Tibial nerve (tissue), 4 donors: ENCODE measurements at regions not wholly inside any gene's neighbourhood (a gene's known extent, or its start where the extent isn't known, plus 50 kb on each side); places are given as distances from the start of the nearest gene placed in this dataset.

Experiments used
- EP300 ChIP-seq, 2 donors: sonication (generic); formaldehyde crosslinking; IDR thresholded peaks; one replicate each; pipeline ENCODE4 v1.6.1; 2017; ENCODE audit warnings: antibody characterized with exemption in 2 of 2, mild to moderate bottlenecking in 1 of 2
- POLR2A ChIP-seq, 2 donors: fragments of 450-650 bp; IDR thresholded peaks; one replicate each; pipeline ENCODE4 v1.6.1; 2017; ENCODE audit warnings: antibody characterized with exemption in 2 of 2, mild to moderate bottlenecking in 2 of 2, moderate library complexity in 2 of 2
- TF ChIP-seq, protein P1 (sequence below), 5 experiments: fragments of 200-600 bp in 3 of 5; fragments of 450-650 bp in 2 of 5; sonication (generic) in 3 of 5; IDR thresholded peaks; one replicate each; pipeline ENCODE4 v1.5.1; 2016 to 2019; ENCODE audit warnings: antibody characterized with exemption in 5 of 5, mild to moderate bottlenecking in 3 of 5, moderate library complexity in 2 of 5

DNA sequence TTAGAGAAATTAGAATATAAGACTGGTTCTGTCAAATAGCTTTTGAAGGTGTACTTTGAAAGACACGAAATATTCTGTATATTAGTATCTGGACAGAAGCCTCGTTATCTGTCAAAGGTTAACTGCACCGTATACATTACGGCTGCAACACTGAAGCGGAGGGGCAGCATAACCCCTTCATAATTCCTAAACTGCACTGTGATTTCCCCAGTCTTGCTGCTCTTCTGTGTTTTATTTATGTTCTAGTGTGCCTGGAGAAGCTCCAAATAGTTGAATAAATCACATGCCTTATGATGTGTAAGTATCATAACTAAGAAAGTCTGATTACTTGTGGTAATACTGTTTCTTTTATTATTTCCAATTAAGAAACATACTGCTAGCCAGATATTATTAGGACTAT lies 285.7 kb upstream of the ROBO2 start:
- TF ChIP-seq, protein P1, sequence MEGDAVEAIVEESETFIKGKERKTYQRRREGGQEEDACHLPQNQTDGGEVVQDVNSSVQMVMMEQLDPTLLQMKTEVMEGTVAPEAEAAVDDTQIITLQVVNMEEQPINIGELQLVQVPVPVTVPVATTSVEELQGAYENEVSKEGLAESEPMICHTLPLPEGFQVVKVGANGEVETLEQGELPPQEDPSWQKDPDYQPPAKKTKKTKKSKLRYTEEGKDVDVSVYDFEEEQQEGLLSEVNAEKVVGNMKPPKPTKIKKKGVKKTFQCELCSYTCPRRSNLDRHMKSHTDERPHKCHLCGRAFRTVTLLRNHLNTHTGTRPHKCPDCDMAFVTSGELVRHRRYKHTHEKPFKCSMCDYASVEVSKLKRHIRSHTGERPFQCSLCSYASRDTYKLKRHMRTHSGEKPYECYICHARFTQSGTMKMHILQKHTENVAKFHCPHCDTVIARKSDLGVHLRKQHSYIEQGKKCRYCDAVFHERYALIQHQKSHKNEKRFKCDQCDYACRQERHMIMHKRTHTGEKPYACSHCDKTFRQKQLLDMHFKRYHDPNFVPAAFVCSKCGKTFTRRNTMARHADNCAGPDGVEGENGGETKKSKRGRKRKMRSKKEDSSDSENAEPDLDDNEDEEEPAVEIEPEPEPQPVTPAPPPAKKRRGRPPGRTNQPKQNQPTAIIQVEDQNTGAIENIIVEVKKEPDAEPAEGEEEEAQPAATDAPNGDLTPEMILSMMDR (IDR thresholded peaks at IDR 0.05) = no peak
- no peak for TF ChIP-seq EP300 (IDR thresholded peaks at IDR 0.05)
- TF ChIP-seq POLR2A (IDR thresholded peaks at IDR 0.05) = no peak
